Upper lobe of left lung (tissue), 4 donors: ENCODE measurements at regions not wholly inside any gene's neighbourhood (a gene's known extent, or its start where the extent isn't known, plus 50 kb on each side); places are given as distances from the start of the nearest gene placed in this dataset.

Experiments used
- CTCF ChIP-seq, 6 experiments: fragments of 450-650 bp in 4 of 6; fragments of 200-600 bp in 2 of 6; sonication (generic) in 2 of 6; IDR thresholded peaks; one replicate each; pipeline ENCODE4 v1.5.1; 2016 to 2019; ENCODE audit warnings: antibody characterized with exemption in 6 of 6
- EP300 ChIP-seq, 4 donors: sonication (generic); formaldehyde crosslinking; IDR thresholded peaks; one replicate each; pipeline ENCODE4 v1.5.1; 2017; ENCODE audit warnings: antibody characterized with exemption in 4 of 4, control low read depth in 2 of 4
- POLR2A ChIP-seq, 4 donors: fragments of 450-650 bp; IDR thresholded peaks; one replicate each; pipeline ENCODE4 v1.5.1; 2016 to 2017; ENCODE audit warnings: antibody characterized with exemption in 4 of 4, mild to moderate bottlenecking in 2 of 4
- POLR2AphosphoS5 ChIP-seq, 2 donors: sonication (generic); formaldehyde crosslinking; IDR thresholded peaks; one replicate each; pipeline ENCODE4 v1.5.1; 2017; ENCODE audit warnings: antibody characterized with exemption in 2 of 2

DNA sequence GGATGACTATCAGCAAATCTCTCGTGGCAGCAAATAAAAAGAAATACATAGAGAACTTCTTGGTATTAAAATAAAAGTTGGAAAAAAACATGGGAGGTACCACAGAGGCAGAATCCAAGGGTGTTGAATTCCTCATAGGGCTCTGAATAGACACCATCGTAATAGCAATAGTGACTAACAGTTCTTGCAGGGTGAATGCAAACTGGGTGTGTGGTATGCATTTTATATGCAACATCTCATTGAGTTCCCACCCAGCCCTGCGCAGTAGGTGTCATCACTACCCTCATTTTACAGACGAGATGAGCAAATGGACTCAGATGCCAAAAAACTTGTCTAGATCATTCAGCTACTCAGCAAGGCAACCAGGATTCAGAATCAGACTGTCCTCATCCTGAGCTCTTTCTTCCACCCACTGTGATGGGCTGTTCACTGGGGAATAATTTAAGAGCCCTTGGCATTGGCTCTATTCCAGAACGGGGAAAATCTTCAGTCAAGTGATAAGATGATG is 354.6 kb upstream of the CDH11 start:
- no peak for TF ChIP-seq POLR2A (IDR thresholded peaks at IDR 0.05)
- no peak for TF ChIP-seq CTCF (IDR thresholded peaks at IDR 0.05)
- no peak for TF ChIP-seq POLR2AphosphoS5 (IDR thresholded peaks at IDR 0.05)
- no peak for TF ChIP-seq EP300 (IDR thresholded peaks at IDR 0.05)
